Lower lobe of right lung (tissue), 2 donors: ENCODE measurements at regions not wholly inside any gene's neighbourhood (a gene's known extent, or its start where the extent isn't known, plus 50 kb on each side); places are given as distances from the start of the nearest gene placed in this dataset.

Experiments used
- ATAC-seq, 2 donors: fragments of 200-7000 bp; cut with Tn5 transposase; one replicate each; pipeline ENCODE4 v1.9.1; 2020 to 2022; ENCODE audit warnings: mild to moderate bottlenecking in 2 of 2, moderate library complexity in 2 of 2
- DNase-seq: peaks from one replicate; pipeline ENCODE4 v3.0.0-alpha.2; 2020
- H3K27ac ChIP-seq: fragments of 200-600 bp; one replicate; pipeline ENCODE4 v1.8.0; 2022
- H3K27me3 ChIP-seq: fragments of 200-600 bp; one replicate; pipeline ENCODE4 v1.8.0; 2022; ENCODE audit warnings: low read depth
- H3K36me3 ChIP-seq: fragments of 200-600 bp; one replicate; pipeline ENCODE4 v1.8.0; 2022; ENCODE audit warnings: mild to moderate bottlenecking
- H3K4me1 ChIP-seq: fragments of 200-600 bp; one replicate; pipeline ENCODE4 v1.8.0; 2022
- H3K4me3 ChIP-seq: fragments of 200-600 bp; one replicate; pipeline ENCODE4 v1.8.0; 2022; ENCODE audit warnings: mild to moderate bottlenecking
- H3K9me3 ChIP-seq: fragments of 200-600 bp; one replicate; pipeline ENCODE4 v1.8.0; 2022
- CTCF ChIP-seq: fragments of 200-600 bp; IDR thresholded peaks from one replicate; pipeline ENCODE4 v1.8.0; 2022; ENCODE audit warnings: antibody characterized with exemption, mild to moderate bottlenecking
- intact Hi-C: fragments of 100-400 bp; cut with DNase I; formaldehyde crosslinking; loops from one replicate; pipeline ENCODE4 v1.11.0; 2022
- donor health status: DM: no; HTN: yes; CAD: no; lungs with severe emphysema.

- Histone ChIP-seq H3K9me3 (no peaks in the 10 kb centered on the region), H3K27me3 (no peaks in the 10 kb centered on the region), H3K27ac (no peak overlapping the region), H3K4me3 (no peak overlapping the region), H3K4me1 (no peaks in the 10 kb centered on the region), H3K36me3 (no peaks in the 10 kb centered on the region)
- intact Hi-C loops: no loop called here
- no peak for TF ChIP-seq CTCF
- no peak for ATAC-seq
- DNase-seq: no peak
These were observed 144.2 kb downstream of the TBXT start for GRCh38 chr6:166023273-166023989.

- no peaks in the 10 kb centered on the region for H3K27me3 ChIP-seq
- no peak for DNase-seq
- H3K4me1 ChIP-seq: no peaks in the 10 kb centered on the region
- no peak overlapping the region for H3K4me3 ChIP-seq
- intact Hi-C loops: no loop called here
- TF ChIP-seq CTCF: no peak
- ATAC-seq: no peak
- no peak overlapping the region for H3K27ac ChIP-seq
- no peaks in the 10 kb centered on the region for H3K36me3 ChIP-seq
- peaks cover 15% of the 10 kb centered on the region for H3K9me3 ChIP-seq
These were observed 146.2 kb downstream of the TBXT start for GRCh38 chr6:166021429-166021828.

- intact Hi-C loops: no loop called here
- TF ChIP-seq CTCF: no peak
- Histone ChIP-seq H3K36me3 (no peaks in the 10 kb centered on the region), H3K4me1 (no peaks in the 10 kb centered on the region), H3K4me3 (no peak overlapping the region), H3K27me3 (no peaks in the 10 kb centered on the region), H3K27ac (no peak overlapping the region), H3K9me3 (peaks cover 18% of the 10 kb centered on the region)
- DNase-seq (no peak), ATAC-seq (no peak)
These were observed 148.4 kb downstream of the TBXT start for GRCh38 chr6:166019214-166019613.

GRCh38 chr6:166017032-166017635 lies 150.5 kb downstream of the TBXT start:
- peaks cover 18% of the 10 kb centered on the region for H3K9me3 ChIP-seq
- DNase-seq: no peak
- no peak for ATAC-seq
- TF ChIP-seq CTCF: no peak
- no peaks in the 10 kb centered on the region for H3K36me3 ChIP-seq
- no peak overlapping the region for H3K27ac ChIP-seq
- H3K4me1 ChIP-seq: no peaks in the 10 kb centered on the region
- intact Hi-C loops: no loop called here
- H3K27me3 ChIP-seq: no peaks in the 10 kb centered on the region
- no peak overlapping the region for H3K4me3 ChIP-seq

- Histone ChIP-seq H3K27ac (no peak overlapping the region), H3K36me3 (no peaks in the 10 kb centered on the region), H3K27me3 (peaks cover 19% of the 10 kb centered on the region), H3K9me3 (peaks cover 18% of the 10 kb centered on the region), H3K4me1 (no peaks in the 10 kb centered on the region), H3K4me3 (no peak overlapping the region)
- DNase-seq: no peak
- no peak for TF ChIP-seq CTCF
- no peak for ATAC-seq
- intact Hi-C loops: no loop called here
These were observed 152.7 kb downstream of the TBXT start for GRCh38 chr6:166014966-166015365.
